ENCODE measurements at regions not wholly inside any gene's neighbourhood (a gene's known extent, or its start where the extent isn't known, plus 50 kb on each side); places are given as distances from the start of the nearest gene placed in this dataset.

- TF ChIP-seq CTCF (IDR thresholded peaks at IDR 0.05) (no peak), POLR2AphosphoS5 (IDR thresholded peaks at IDR 0.05) (no peak), POLR2A (IDR thresholded peaks at IDR 0.05) (no peak)
These were observed 153.2 kb upstream of the PRDX4 start for GRCh38 chrX:23514082-23514481.

Measured in breast epithelium (tissue), 3 donors.